GM23338 (cell line): ENCODE measurements at regions not wholly inside any gene's neighbourhood (a gene's known extent, or its start where the extent isn't known, plus 50 kb on each side); places are given as distances from the start of the nearest gene placed in this dataset.

ENCODE experiments used
- ATAC-seq: fragments of 200-7000 bp; cut with Tn5 transposase; 3 replicates; pipeline ENCODE4 v1.9.1; 2020
- DNase-seq: peaks from one replicate; pipeline ENCODE4 v3.0.0-alpha.2; 2015; ENCODE audit warnings: low spot score
- H2AFZ ChIP-seq: fragments of 200-600 bp; sonication (generic); 2 replicates; pipeline ENCODE4 v1.8.0; 2016; ENCODE audit warnings: antibody characterized with exemption, mild to moderate bottlenecking, moderate library complexity
- H3F3A ChIP-seq: fragments of 200-600 bp; sonication (generic); replicated peaks from 2 replicates; pipeline ENCODE4 v1.8.0; 2017; ENCODE audit warnings: antibody characterized with exemption, mixed run types, low read depth
- H3K27ac ChIP-seq: fragments of 200-600 bp; sonication (generic); 2 replicates; pipeline ENCODE4 v1.6.1; 2016; ENCODE audit warnings: low read depth
- H3K27me3 ChIP-seq: fragments of 200-600 bp; sonication (generic); 2 replicates; pipeline ENCODE4 v1.8.0; 2016; ENCODE audit warnings: mild to moderate bottlenecking, mixed run types, moderate library complexity; ENCODE audit not compliant: insufficient read depth
- H3K36me3 ChIP-seq: fragments of 200-600 bp; sonication (generic); 2 replicates; pipeline ENCODE4 v1.8.0; 2016; ENCODE audit warnings: mild to moderate bottlenecking; ENCODE audit not compliant: insufficient read depth
- H3K4me1 ChIP-seq: fragments of 200-600 bp; sonication (generic); 2 replicates; pipeline ENCODE4 v1.8.0; 2016; ENCODE audit warnings: mild to moderate bottlenecking, moderate library complexity; ENCODE audit not compliant: insufficient read depth
- H3K4me2 ChIP-seq: fragments of 200-600 bp; sonication (generic); 2 replicates; pipeline ENCODE4 v1.7.1; 2017; ENCODE audit warnings: mixed run types
- H3K4me3 ChIP-seq: fragments of 200-600 bp; sonication (generic); 2 replicates; pipeline ENCODE4 v1.6.1; 2016; ENCODE audit warnings: mixed run types
- H3K79me2 ChIP-seq: fragments of 200-600 bp; sonication (generic); replicated peaks from 2 replicates; pipeline ENCODE4 v1.8.0; 2017; ENCODE audit warnings: mild to moderate bottlenecking; ENCODE audit not compliant: insufficient read depth
- H3K9me2 ChIP-seq: fragments of 200-600 bp; sonication (generic); 2 replicates; pipeline ENCODE4 v1.8.0; 2017; ENCODE audit not compliant: insufficient read depth
- H4K20me1 ChIP-seq: fragments of 200-600 bp; sonication (generic); replicated peaks from 2 replicates; pipeline ENCODE4 v1.8.0; 2017; ENCODE audit warnings: mild to moderate bottlenecking; ENCODE audit not compliant: insufficient read depth
- H3K27ac Mint-ChIP-seq: 2 replicates; pipeline ENCODE4 v1.8.0; 2020; ENCODE audit warnings: inconsistent platforms, mild to moderate bottlenecking, moderate library complexity, mixed read lengths
- H3K27me3 Mint-ChIP-seq: 3 replicates; pipeline ENCODE4 v1.8.0; 2022; ENCODE audit warnings: low read depth, mild to moderate bottlenecking, moderate library complexity, mixed read lengths, inconsistent platforms; ENCODE audit not compliant: insufficient read depth, poor library complexity
- H3K36me3 Mint-ChIP-seq: 3 replicates; pipeline ENCODE4 v1.8.0; 2021; ENCODE audit warnings: low read depth, mild to moderate bottlenecking, inconsistent platforms, moderate library complexity, mixed read lengths
- H3K4me1 Mint-ChIP-seq: 3 replicates; pipeline ENCODE4 v1.8.0; 2020; ENCODE audit warnings: mild to moderate bottlenecking, inconsistent platforms, mixed read lengths
- H3K4me3 Mint-ChIP-seq: 3 replicates; pipeline ENCODE4 v1.8.0; 2021; ENCODE audit warnings: moderate library complexity, mild to moderate bottlenecking, inconsistent platforms, mixed read lengths
- H3K9me3 Mint-ChIP-seq: 3 replicates; pipeline ENCODE4 v1.8.0; 2020; ENCODE audit warnings: moderate library complexity, mild to moderate bottlenecking, inconsistent platforms, mixed read lengths
- CREB1 ChIP-seq: fragments of 250-450 bp; sonication (Bioruptor Pico); IDR thresholded peaks from 2 replicates; pipeline ENCODE4 v1.5.0; 2020; ENCODE audit warnings: low read depth, mild to moderate bottlenecking, moderate library complexity
- CTCF ChIP-seq, 2 experiments: fragments of 200-600 bp in 1 of 2; sonication (generic) in 1 of 2; conservative IDR thresholded peaks; 2 replicates each; pipeline versions ENCODE4 v1.5.1 to v1.6.1; 2016 to 2017; ENCODE audit warnings: antibody characterized with exemption in 2 of 2, low read depth in 2 of 2, mild to moderate bottlenecking in 2 of 2, moderate library complexity in 1 of 2
- ETS1 ChIP-seq: IDR thresholded peaks from 2 replicates; pipeline ENCODE4 v1.6.1; 2016; ENCODE audit warnings: antibody characterized with exemption
- EZH2 ChIP-seq: fragments of 200-600 bp; sonication (generic); IDR thresholded peaks from one replicate; pipeline ENCODE4 v1.8.0; 2017; ENCODE audit warnings: antibody characterized with exemption, mild to moderate bottlenecking, low read depth; ENCODE audit not compliant: unreplicated experiment
- NANOG ChIP-seq: IDR thresholded peaks from 2 replicates; pipeline ENCODE4 v1.6.1; 2016; ENCODE audit warnings: antibody characterized with exemption, borderline replicate concordance
- STAT1 ChIP-seq: IDR thresholded peaks from one replicate; pipeline ENCODE4 v1.6.1; 2016; ENCODE audit warnings: antibody characterized with exemption; ENCODE audit not compliant: unreplicated experiment
- ZNF462 ChIP-seq: fragments of 250-450 bp; sonication (Bioruptor Pico); IDR thresholded peaks from 2 replicates; pipeline ENCODE4 v1.5.0; 2020; ENCODE audit warnings: mild to moderate bottlenecking, moderate library complexity
- TF ChIP-seq, protein P1 (sequence below): IDR thresholded peaks from one replicate; pipeline ENCODE4 v1.6.1; 2018; ENCODE audit warnings: antibody characterized with exemption; ENCODE audit not compliant: unreplicated experiment

- TF ChIP-seq ZNF462, result no peak
- no peak for TF ChIP-seq ETS1
- TF ChIP-seq STAT1, result no peak
- TF ChIP-seq EZH2, result no peak
- TF ChIP-seq CTCF (conservative IDR thresholded peaks at IDR 0.05; ENCODE audit: low read depth in 2 of 2), result no peak
- TF ChIP-seq NANOG, result no peak
- TF ChIP-seq CREB1 (CRISPR knock-in tag), result no peak
- TF ChIP-seq, protein P1, sequence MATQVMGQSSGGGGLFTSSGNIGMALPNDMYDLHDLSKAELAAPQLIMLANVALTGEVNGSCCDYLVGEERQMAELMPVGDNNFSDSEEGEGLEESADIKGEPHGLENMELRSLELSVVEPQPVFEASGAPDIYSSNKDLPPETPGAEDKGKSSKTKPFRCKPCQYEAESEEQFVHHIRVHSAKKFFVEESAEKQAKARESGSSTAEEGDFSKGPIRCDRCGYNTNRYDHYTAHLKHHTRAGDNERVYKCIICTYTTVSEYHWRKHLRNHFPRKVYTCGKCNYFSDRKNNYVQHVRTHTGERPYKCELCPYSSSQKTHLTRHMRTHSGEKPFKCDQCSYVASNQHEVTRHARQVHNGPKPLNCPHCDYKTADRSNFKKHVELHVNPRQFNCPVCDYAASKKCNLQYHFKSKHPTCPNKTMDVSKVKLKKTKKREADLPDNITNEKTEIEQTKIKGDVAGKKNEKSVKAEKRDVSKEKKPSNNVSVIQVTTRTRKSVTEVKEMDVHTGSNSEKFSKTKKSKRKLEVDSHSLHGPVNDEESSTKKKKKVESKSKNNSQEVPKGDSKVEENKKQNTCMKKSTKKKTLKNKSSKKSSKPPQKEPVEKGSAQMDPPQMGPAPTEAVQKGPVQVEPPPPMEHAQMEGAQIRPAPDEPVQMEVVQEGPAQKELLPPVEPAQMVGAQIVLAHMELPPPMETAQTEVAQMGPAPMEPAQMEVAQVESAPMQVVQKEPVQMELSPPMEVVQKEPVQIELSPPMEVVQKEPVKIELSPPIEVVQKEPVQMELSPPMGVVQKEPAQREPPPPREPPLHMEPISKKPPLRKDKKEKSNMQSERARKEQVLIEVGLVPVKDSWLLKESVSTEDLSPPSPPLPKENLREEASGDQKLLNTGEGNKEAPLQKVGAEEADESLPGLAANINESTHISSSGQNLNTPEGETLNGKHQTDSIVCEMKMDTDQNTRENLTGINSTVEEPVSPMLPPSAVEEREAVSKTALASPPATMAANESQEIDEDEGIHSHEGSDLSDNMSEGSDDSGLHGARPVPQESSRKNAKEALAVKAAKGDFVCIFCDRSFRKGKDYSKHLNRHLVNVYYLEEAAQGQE, result no peak
- Histone ChIP-seq H3K27me3 (no peaks in the 10 kb centered on the region), H3K4me2 (no peak overlapping the region), H3K4me1 (no peaks in the 10 kb centered on the region), H3K79me2 (no peaks in the 10 kb centered on the region), H3K27ac (no peak overlapping the region), H3K4me3 (no peak overlapping the region), H3K36me3 (no peaks in the 10 kb centered on the region), H4K20me1 (no peaks in the 10 kb centered on the region), H3K9me2 (no peaks in the 10 kb centered on the region; the same call in 1 of the 2 replicates), H2AFZ (no peak overlapping the region), H3F3A (no peaks in the 10 kb centered on the region)
- H3K9me3 Mint-ChIP-seq, result no peaks in the 10 kb centered on the region
- no peak overlapping the region for H3K27ac Mint-ChIP-seq
- no peak overlapping the region for H3K4me3 Mint-ChIP-seq
- no peaks in the 10 kb centered on the region for H3K36me3 Mint-ChIP-seq
- peaks cover 1% of the 10 kb centered on the region for H3K27me3 Mint-ChIP-seq
- no peaks in the 10 kb centered on the region for H3K4me1 Mint-ChIP-seq
- ATAC-seq (no peak), DNase-seq (no peak)
These were observed 771.1 kb downstream of the NR2F2 start for GRCh38 chr15:97101572-97101971.
